BJ (cell line): ENCODE measurements at regions not wholly inside any gene's neighbourhood (a gene's known extent, or its start where the extent isn't known, plus 50 kb on each side); places are given as distances from the start of the nearest gene placed in this dataset.

Experiments used
- CTCF ChIA-PET: fragments of 350-600 bp; formaldehyde crosslinking; extraction: SDS; loops from one replicate; lab custom pipeline; 2021; ENCODE audit warnings: antibody characterized with exemption, inconsistent platforms; lab: Yijun Ruan, JAX
- POLR2A ChIA-PET: fragments of 300-600 bp; sonication (Branson Sonifier 250); formaldehyde crosslinking; extraction: SDS; loops from one replicate; lab custom pipeline; 2021; ENCODE audit warnings: antibody characterized with exemption; lab: Charles Lee
- DNase-seq: peaks from one replicate; pipeline ENCODE4 v3.0.0-alpha.2; 2011; ENCODE audit warnings: low read depth
- H3K27me3 ChIP-seq: 2 replicates; pipeline ENCODE4 v1.6.0; 2011; ENCODE audit warnings: low read length; ENCODE audit not compliant: control insufficient read depth, insufficient read depth
- H3K36me3 ChIP-seq: 2 replicates; pipeline ENCODE4 v1.5.1; 2011; ENCODE audit warnings: low read length; ENCODE audit not compliant: control insufficient read depth, insufficient read depth
- H3K4me3 ChIP-seq: 2 replicates; pipeline ENCODE4 v1.5.1; 2011; ENCODE audit warnings: low read depth, mild to moderate bottlenecking, control low read depth, low read length
- TF ChIP-seq, protein P1 (sequence below): IDR thresholded peaks from 2 replicates; pipeline ENCODE4 v1.5.1; 2011; ENCODE audit warnings: low read depth, mild to moderate bottlenecking, control low read depth, inconsistent platforms, low read length, moderate library complexity; ENCODE audit not compliant: insufficient read depth

DNA sequence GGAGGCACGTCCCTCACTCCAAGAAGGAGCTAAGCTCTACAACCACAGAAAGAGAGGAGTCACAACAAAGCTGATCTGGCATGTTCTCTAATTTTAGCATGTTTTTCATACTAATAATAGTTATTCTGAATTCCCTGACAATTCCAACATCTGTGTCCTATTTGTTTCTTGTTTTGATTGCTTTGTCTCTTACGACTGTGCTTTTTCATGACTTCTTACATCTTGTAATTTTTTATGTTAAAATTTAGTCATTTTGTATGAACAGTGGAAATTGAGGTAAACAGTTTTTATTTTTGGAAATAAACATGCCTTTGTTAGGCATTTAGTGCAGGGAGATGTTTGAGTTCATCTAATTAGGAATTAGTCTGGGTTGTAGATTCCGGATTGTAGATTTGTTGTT, 668.1 kb upstream of the EDIL3 start:
- H3K36me3 ChIP-seq, result no peaks in the 10 kb centered on the region
- DNase-seq, result no peak
- CTCF ChIA-PET, result no interaction called here
- POLR2A ChIA-PET, result no interaction called here
- TF ChIP-seq, protein P1, sequence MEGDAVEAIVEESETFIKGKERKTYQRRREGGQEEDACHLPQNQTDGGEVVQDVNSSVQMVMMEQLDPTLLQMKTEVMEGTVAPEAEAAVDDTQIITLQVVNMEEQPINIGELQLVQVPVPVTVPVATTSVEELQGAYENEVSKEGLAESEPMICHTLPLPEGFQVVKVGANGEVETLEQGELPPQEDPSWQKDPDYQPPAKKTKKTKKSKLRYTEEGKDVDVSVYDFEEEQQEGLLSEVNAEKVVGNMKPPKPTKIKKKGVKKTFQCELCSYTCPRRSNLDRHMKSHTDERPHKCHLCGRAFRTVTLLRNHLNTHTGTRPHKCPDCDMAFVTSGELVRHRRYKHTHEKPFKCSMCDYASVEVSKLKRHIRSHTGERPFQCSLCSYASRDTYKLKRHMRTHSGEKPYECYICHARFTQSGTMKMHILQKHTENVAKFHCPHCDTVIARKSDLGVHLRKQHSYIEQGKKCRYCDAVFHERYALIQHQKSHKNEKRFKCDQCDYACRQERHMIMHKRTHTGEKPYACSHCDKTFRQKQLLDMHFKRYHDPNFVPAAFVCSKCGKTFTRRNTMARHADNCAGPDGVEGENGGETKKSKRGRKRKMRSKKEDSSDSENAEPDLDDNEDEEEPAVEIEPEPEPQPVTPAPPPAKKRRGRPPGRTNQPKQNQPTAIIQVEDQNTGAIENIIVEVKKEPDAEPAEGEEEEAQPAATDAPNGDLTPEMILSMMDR, result no peak
- no peak overlapping the region for H3K4me3 ChIP-seq
- H3K27me3 ChIP-seq, result no peaks in the 10 kb centered on the region

DNA sequence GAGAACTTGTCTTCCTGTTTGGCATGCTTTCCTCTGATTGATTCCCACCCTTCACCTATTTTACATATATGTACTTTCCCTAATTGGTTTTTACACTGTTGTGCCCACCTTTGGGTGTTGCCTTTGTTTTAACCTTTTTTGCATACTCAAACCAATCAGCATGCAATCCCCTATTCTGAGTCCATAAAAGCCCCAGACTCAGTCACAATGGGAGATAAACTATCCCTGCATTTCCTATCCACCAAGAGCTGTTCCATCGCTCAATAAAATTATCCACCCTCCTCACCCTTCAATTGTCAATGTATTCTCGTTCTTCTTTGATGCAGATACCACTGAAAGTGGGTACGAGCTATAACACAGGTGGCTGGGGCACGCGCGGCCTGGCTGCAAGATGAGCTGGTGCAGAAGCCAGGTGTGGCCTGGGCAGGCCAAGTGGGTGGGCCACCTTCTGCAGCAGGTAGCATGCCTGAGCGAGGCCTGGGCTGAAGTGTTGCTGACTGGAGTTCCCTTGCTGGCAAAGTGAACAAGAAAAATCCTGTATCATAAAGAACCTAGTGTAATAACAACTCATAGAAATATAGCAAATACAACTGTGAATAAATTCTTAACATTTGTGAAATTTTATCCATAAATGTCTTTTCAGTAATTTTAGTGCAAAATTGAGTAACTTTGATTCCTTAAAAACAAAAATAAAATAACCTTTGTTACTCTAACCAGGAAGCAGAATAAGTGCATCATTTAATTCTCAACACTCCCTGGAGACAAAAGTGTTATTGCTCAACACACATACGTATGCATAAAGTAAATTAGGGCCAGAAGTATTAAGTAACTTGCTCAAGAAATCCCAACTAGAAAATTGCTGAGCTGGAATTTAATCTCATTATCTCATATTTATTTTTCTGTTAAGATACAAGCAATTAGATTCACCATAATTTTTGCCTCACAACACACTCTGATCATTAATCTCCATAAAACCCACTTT, 685.3 kb upstream of the EDIL3 start:
- Histone ChIP-seq H3K27me3 (no peaks in the 10 kb centered on the region), H3K4me3 (no peak overlapping the region), H3K36me3 (no peaks in the 10 kb centered on the region)
- DNase-seq, result no peak
- ChIA-PET POLR2A (no interaction called here), CTCF (no interaction called here)
- TF ChIP-seq, protein P1, result no peak

DNA sequence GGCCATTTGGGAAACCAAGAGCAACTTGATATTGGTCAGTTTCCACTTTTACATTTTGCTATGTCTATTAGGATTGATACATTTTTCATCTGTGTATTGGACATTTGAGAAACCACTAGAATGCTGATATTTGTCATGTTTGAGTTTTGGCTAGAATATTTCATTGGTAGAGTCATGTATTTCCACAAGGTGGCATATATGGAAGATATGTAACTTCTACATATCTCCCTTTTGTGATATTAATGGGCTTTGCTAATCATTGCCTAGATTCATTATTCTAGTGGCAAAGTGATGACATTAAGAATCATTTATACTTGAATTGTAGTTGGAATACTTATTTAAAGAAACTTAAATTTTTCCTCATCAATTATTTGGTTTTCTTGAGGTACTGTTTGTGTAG, 692.9 kb upstream of the EDIL3 start:
- Histone ChIP-seq H3K36me3 (no peaks in the 10 kb centered on the region), H3K27me3 (no peaks in the 10 kb centered on the region), H3K4me3 (no peak overlapping the region)
- ChIA-PET POLR2A (no interaction called here), CTCF (interaction anchor here (0.6 kb wide), 1 partner anchor 284 kb away, joined by 4 read pairs; no protein-coding TSS in a partner anchor)
- TF ChIP-seq, protein P1, result no peak
- DNase-seq, result no peak

DNA sequence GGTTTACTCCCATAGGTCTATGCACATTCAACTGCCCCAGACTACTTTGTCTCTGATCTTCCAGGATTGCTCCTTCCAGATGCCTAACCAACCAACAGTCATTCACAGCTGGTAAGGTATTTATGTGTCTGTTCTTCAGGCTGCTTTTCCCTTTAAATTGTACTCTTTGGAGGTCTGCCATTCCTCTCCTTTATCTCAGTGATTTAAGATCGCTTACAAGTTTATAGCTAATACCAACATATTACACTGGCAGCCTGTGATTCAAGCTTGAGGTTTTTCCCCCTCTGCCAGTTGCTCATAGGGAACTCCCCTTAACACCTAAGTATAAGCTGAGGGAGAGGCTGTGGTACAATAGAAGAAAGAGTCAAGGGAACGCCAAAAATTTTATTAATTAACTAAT, 711.7 kb upstream of the EDIL3 start:
- Histone ChIP-seq H3K36me3 (no peaks in the 10 kb centered on the region), H3K4me3 (no peak overlapping the region), H3K27me3 (no peaks in the 10 kb centered on the region)
- TF ChIP-seq, protein P1, result no peak
- POLR2A ChIA-PET, result no interaction called here
- no peak for DNase-seq
- CTCF ChIA-PET, result no interaction called here

- POLR2A ChIA-PET, result no interaction called here
- TF ChIP-seq, protein P1, result no peak
- no peak overlapping the region for H3K4me3 ChIP-seq
- CTCF ChIA-PET, result no interaction called here
- H3K27me3 ChIP-seq, result no peaks in the 10 kb centered on the region
- H3K36me3 ChIP-seq, result no peaks in the 10 kb centered on the region
- no peak for DNase-seq
Measured at GRCh38 chr5:85108471-85108870, 723.8 kb upstream of the EDIL3 start.
